HG03097 (cell line): ENCODE measurements at regions not wholly inside any gene's neighbourhood (a gene's known extent, or its start where the extent isn't known, plus 50 kb on each side); places are given as distances from the start of the nearest gene placed in this dataset.

Experiments
- ATAC-seq: cut with Tn5 transposase; IDR thresholded peaks from one replicate; pipeline ENCODE4 v1.9.1; 2021; ENCODE audit not compliant: unreplicated experiment, low FRiP score

DNA sequence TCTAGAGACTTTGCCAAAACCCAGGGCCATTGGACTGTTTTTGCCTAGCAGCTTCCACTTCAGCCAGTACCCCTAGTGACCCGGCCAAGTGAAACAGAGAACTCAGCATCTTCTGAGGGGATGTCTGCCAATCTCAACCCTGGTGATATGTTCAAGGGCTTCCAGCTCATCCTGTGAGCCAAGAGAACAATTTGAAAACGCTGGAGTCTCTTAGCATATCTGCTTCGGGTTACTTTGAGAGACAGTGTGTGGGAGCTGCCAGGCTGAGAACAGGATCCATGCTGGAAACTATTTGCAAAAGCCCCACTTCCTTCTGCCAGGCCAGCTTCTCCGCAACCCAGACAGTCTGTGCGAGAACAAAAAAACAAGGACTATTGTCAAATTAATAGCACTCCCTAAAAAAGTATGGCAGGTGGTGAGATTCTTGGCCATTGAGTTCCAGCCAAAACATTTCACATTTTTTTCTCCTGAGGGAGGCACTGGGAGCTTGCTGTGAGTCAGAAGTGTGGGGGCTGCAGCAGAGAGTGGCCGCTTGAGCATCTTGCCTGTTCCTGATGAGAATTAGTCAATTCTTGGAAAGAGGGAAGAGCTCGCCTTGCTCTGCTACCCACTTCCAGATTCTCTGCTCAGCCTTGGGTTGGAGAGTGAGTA, 395.6 kb upstream of the TRIB2 start:
- no peak for ATAC-seq

DNA sequence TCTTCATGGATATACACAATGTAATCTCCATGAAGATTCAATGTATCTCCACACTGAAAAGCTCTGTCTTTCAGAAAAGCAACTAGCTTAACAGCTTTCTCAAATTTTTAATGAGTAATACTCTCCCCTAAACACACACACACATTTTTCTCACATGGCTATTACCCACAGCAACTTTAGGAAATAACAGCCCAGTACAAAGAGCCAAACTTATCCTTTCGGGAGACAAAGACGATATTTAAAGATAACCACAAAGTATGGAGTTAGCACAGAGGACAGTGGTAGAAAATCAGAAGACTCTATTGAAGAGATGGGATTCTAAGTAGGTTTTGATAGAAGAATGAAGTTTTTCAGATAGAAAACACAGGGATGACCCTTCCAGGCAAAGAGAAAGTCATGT, 394.9 kb upstream of the TRIB2 start:
- no peak for ATAC-seq

DNA sequence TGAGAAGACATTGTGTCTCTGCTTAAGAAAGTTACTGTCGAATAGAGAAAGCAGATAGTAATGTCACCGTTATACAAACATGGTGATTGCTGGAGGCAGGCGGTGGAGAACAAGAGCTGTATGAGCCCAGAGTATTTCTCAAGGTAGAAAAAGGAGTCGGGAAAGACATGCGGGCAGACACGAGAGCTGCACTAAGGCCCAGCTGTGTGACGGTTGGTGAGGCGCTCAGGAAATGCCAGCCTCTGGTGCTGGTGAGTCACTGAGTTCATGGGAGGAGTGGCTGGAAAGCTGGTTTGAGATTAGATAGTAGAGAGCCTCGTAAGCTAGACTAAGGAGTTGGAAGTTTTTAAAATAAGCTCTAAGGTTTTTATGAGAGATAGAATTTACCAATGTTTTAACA, 390.9 kb upstream of the TRIB2 start:
- ATAC-seq: no peak

DNA sequence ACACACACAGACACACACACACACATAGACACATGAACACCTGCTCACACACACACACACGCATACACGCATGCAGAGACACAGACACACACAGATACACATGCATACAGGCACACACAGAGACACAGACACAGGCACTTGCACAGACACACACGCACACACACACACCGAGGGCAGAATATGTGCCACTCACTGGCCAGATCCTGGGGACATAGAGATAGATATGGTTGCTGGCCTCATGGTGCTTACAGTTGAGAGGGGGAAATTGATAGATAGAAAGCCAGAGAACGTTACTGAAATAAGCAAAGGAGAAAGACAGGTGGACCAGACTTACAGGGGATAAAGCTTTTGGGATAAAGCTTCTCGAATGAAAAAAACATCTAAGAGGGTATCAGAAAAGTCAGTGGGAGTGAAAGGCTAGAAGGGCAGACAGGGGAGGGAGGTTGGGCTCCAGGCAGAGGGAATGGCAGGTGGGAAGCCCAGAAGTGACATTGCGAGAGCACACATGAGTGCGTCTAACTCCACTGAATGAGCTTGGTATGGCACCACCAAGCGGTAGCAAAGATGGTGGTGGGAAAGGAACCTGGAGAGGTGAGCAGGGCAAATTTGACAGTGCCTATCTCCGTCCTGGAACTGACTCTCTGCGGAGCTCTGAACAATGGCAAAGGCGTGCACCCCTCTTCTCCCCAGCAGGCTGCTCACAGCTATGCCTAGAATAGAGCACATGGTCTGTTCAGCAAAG, 390.1 kb upstream of the TRIB2 start:
- no peak for ATAC-seq

DNA sequence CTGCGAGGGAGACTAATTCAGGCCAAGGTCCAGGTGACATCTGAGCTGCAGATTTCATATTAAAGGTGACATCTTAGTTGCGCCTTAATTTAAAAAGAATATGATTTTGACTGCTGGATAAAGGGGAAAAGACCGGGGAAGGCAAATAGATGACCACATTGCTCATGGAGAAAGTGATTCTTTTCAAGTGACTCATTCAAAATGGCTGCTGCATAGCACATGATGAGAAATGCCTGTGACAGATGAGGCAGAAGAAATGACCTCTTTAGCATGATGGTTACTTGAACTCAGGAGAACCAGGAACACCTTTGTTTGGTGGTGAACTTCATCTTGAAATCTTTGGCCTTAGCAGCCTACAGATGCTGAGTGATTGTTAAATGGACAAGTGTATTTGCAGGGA, 385.8 kb upstream of the TRIB2 start:
- no peak for ATAC-seq

DNA sequence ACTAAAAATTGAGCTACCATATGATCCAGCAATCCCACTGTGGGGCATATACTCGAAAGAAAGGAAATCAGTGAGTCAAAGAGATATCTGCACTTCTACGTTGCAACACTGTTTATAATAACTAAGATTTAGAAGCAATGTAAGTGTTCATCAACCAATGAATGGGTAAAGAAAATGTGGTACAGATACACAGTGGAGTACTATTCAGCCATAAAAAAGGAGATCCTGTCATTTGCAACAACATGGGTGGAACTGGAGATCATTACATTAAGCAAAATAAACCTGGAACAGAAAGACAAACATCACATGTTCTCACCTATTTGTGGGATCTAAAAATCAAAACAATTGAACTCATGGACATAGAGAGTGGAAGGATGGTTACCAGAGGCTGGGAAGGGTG, 385.0 kb upstream of the TRIB2 start:
- ATAC-seq: no peak

DNA sequence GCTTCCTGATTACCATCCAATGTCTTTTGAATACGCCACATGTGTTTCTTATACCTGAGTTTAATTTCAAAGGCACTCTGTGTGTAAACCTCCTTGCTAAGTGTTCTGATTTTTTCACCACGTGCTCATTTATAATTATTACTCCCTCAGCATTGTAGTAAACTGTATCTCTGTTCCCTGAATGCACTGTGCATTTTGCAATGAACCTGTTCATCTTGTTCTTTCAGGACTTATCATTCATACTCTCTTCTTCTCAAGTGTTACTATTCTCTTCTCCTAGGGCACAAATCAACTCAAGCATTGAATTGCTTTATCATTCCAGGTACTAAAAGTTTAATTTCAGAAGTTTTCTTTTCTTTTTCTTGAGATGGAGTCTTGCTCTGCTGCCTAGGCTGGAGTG, 383.4 kb upstream of the TRIB2 start:
- no peak for ATAC-seq

DNA sequence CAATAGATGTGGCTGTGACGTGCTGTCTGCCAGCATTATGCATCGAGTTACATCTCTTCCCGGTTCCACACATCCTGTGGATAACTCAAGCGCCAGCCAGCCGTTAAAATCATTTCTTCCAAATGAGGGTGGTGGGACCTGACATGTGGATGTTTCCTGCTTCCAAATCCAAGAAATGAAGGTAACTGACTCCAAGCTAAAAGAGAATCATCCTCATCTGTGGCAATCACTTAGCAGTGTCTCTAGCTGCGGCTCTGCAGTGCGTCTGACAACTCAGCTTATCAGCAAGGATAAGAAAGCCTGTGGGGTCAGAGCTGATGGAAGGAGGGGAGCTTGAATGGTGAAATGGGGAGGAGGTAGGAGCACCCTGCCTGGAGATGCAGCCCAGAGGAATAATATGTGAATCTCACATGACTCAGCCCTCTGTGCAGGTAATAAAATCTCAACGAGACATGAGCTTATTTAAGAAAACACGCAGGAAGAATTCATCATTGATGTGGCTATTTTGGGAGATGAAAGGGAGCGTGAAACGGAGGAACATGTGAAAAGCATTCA, 382.2 kb upstream of the TRIB2 start:
- no peak for ATAC-seq

DNA sequence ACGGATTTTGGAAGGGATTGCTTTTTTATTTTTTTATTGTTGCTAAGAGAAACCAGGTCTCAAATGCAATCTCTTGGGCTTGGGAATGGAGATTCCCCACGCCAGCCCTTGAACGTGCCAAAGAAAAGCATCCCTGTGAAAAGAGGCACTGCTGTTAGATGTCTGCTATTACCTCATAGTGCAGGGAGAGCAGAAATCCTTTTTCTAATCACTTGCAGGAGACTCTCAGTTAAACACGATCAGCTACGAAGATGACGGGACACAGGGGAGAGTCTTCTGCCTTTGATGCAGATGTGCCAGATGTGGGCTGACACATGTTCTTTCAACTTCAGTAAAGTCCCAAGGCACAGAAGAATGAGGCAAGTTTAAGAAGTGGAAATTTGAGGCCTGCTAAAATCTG, 381.6 kb upstream of the TRIB2 start:
- no peak for ATAC-seq

DNA sequence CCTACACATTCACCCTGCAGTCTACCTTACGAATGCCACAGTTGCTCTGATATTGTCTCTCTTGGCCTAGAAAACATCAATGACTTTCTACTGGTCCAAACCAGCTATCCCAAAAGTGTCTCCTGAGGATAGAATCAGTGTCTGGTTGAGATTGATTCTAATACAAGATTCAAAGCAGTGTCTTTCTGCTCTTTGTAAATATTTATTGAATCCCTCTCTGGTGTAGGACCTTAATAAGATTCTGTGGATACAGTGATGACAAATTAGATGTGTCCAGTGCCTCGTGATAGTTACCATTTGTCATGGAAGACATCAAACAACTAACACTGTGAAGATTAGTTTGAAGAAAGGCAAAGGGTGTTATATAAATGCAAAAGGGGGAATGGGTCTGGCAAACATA, 380.7 kb upstream of the TRIB2 start:
- ATAC-seq: no peak

DNA sequence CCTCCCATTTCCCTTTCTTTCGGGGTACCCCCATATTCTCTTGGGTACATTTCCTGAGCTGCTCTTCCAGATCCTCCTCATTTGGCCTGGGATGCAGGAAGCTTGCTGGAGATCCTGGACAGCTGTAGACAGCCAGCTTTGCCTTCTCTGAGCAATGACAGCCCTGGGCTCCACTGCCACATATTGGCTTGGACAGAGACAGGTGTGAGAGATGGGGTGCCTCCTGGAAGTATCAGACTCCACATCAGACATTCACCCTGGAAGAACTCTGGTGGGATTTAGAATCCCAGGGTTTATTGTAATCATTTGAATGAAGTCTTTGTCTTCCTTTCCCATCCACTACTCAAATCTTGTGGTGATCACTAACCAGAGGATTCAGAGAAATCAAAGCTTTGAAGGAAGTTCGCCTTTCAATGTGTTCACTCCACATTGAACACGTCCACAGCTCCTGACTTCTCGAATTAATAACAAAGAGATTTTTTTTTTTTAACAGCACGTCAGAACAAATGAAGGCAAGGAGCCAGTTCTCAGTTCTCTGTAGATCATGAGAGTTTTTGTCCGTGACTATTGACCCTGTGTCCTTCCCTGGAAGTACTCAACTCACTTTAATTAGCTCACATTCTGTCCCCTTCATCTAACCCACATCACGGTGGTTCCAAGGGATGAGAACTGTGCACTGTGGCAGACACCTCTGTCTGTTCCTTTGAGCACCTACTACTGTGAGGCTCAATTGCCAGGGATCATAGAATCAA, 377.6 kb upstream of the TRIB2 start:
- ATAC-seq: no peak

DNA sequence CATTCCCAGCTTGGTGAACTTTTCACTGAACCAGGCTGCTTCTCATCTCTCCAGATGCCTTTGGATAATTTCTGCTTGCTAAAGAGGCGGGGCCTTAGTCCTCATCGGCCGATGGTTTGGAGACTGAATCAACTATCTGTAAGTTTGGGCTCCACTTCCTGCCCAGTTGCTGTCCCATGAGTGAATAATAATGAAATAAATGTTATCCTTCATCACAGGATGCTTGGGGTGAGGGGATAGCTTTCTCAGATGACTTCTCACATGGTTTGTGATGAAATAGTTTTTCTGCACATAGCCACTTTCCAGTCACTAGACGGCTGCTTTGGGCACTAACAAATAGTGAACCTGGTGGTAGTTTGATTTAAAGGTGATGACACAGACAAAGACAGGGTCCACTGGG, 376.6 kb upstream of the TRIB2 start:
- ATAC-seq: no peak

DNA sequence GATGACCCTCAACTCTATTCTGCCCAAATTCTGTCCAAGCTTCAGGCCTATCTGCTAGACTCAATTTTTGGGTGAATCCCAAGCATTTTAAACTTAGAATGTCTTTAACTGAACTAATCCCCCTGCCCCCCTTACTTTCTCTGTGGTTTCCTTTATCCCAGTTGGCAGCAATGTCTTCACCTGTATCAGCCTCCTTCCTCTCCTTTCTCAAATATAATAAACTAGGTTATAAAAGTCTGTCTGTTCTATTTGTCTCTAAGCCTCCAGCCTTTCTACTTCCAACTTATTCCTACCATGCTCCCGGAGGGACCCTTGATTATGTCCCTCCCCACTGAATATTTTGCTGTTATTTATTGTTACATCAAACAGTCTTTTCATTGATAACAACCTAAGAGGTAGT, 375.5 kb upstream of the TRIB2 start:
- no peak for ATAC-seq

DNA sequence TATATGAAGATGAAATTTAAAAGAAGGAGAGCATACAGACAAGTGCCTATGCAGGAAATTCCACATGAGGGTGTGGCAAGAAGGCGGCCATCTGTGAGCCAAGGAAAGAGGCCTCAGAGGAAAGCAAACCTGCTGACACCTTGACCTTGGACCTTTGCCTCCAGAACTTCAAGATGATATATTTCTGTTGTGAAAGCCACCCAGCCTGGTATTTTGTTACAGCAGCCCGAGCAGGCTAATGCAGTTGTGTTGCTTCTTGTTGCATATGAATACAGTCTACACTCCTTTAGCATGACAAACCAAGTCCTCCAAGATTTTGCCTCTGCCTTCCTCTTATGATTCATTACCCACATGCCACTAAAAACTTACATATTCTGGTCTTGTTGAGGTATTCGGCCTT, 374.8 kb upstream of the TRIB2 start:
- ATAC-seq: no peak

DNA sequence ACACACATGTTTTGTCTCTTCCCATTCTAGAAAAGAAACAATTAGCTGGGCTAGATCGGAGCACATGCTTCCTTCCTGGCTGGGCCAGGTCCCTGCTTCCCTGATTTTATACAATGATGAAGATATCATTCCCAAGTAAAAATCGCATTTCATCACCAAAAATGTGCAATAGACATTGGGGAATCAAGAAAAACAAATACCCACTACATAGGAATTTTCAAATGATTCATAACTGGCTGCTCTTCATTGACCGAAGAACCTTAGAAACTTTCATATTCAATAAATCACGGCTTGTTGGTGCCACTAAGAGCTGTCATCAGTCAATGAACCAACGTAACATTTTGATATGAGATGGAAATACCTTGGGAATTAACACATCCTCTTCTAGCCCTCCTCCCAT, 373.6 kb upstream of the TRIB2 start:
- no peak for ATAC-seq

DNA sequence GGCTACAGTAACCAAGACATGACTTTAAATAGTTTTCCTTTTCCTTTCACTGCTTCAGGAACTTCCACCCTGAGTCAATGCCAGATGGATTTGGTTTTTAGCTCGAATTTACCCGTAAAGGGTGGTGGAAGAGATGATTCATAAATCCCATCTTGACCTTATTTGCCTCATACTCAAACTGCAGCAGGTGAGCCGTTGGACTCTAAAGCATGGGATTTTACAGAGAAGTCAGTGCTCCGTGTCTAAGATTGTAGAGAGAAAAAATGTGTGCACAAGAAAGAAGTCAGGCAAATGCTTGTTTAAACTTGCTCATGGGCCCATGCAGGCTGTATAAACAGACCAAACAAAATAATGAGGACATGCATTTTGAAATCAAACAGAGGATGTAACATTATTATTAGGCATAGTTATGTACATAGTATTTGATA, 369.7 kb upstream of the TRIB2 start:
- no peak for ATAC-seq

DNA sequence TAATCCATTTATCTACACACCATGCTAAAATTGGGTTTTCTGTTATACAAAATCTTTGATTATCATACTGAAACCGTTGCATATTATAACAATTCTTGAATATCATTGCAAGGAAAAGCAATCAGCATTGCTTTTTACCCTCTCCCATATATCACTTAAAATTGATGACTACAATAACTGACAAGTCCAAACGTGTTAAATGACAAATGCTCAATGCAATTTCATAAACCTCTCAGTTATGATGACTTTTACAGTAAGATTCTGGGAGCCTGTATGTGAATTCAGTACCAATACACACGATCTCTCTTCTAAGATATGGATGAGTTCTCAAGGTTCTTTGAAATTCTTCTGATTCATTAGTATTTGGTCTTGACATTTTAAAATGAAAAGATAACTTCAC, 368.5 kb upstream of the TRIB2 start:
- no peak for ATAC-seq

DNA sequence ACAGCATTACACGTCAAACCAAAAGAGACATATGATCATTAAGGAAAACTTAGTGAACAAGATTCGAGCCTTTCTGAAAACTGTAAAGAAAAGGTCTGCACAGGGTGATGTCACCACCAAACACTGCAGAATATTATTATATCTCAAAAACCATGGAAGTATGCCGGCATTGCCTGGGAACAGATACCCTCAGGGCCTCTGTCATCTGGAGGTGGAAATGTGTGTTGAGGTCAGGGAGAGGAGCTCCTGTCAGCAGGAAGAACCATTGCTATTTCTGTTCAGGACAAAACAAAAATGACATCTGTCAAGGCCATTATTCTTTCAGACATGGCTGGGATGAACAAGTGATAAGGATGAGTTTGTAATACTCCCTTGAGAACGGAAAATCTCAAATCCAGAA, 365.9 kb upstream of the TRIB2 start:
- ATAC-seq: no peak

DNA sequence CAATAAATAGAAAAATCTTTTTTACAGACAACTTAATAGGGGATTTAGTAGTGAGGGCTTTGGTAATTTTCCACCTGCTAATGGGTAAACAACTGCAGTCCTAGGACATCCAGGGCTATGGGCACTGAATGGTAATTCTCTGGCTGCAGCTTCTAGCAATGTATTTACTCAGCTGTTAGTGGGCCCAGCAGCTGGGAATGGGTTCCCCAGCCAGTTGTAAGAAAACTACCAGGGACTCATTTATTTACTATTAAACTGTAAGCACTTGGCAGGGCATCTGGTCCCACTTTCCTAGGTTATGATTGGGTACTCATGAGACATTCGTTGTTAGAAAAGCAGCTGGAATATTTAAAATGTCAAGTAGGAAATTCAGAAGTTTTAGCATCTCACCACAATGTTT, 363.8 kb upstream of the TRIB2 start:
- ATAC-seq: no peak

DNA sequence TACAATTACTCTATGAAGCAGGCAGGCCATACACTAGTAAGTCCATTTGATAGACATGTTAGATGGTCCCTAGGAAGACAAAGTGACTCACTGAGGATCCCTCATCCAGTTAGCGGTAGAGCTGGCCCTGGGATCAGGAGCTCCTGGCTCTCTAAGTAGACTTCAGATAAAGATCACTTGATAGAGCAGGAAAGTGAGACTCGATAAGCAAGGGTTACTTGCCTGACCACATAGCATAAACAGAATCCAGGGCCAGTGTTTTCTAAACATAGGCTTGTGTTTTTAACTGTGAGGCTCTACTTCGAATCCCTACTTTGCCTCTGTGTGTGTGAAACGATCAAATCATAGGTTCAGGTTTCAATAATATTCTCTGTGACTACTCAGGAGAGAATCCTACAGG, 355.2 kb upstream of the TRIB2 start:
- no peak for ATAC-seq

DNA sequence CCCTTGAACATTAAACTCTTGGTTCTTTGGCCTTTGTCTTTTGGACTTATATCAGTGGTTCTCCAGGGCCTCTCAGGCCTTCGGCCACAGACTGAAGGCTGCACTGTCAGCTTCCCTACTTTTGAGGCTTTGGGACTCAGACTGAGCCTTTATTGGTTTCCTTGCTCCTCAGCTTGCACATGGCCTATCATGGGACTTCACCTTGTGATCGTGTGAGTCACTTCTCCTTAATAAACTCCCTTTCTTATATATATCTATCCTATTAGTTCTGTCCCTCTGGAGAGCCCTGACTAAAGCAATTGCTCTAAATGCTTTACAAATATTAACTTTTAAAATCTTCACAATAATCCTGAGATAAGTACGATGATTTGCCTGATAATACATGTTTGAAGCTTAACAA, 353.6 kb upstream of the TRIB2 start:
- ATAC-seq: no peak

DNA sequence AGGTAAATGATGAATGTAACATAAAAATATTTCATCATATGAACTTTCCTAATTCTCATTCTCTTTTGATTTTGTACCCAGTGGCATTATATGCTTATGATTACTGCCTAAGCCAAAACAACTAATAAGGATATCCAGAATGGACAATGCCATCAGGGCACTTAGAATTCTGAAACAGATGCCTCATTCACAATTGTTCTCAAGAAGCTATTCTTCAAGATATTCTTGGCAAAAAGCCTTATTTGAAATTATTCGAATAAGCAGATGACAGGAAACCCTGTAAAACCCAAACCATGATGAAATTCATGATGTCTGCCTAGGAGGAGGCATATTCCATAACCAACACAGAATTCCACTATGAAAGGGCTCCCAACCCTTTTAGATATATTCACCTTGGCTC, 353.2 kb upstream of the TRIB2 start:
- no peak for ATAC-seq
